HG03175 (cell line): ENCODE measurements at regions not wholly inside any gene's neighbourhood (a gene's known extent, or its start where the extent isn't known, plus 50 kb on each side); places are given as distances from the start of the nearest gene placed in this dataset.
"Not testable (repeated sequence)": the region's sequence is repeated elsewhere in the genome, so short reads cannot be mapped to it uniquely, and the experiment has no call there.

Experiments
- ATAC-seq: cut with Tn5 transposase; IDR thresholded peaks from one replicate; pipeline ENCODE4 v1.9.1; 2021; ENCODE audit warnings: mild to moderate bottlenecking, moderate library complexity; ENCODE audit not compliant: unreplicated experiment

DNA sequence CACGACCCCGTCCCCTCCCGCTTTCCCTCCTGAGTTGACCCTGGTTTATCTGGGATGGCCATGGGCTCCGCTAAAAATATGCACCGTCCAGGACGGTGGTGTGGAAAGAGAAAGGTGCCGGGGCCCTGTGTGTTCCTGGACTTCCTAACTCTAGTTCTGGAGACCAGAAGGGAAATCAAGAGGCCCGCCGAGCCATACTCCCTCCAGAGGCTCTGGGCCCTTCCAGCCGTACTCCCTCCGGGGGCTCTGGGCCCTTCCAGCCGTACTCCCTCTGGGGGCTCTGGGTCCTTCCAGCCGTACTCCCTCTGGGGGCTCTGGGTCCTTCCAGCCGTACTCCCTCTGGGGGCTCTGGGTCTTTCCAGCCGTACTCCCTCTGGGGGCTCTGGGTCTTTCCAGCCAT, 168.5 kb downstream of the LAT start:
- ATAC-seq = not testable (repeated sequence)

DNA sequence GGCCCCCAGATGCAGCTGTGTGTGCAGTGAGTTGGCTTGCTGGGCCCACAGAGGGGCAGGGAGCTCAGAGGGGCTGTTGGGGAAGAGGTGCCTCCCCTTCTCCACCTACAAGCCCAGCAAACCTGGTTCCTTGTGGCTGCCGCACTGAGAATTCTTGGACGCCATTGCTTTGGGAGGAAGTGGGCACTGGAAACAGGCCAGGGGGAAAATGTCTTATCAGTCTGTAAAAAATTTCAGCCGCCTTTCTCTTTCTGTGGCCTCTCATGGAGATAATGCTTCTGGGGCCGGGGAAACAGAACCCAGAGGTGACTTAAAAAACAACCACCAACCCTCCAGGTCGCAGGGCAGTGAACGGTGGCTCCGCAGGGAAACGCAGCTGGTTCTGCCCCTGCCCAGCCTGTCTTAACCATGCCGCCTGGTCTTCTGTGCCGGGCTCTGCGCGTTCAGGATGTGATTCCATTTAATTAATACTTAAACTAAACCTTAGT, 167.7 kb downstream of the LAT start:
- ATAC-seq = not testable (repeated sequence)

DNA sequence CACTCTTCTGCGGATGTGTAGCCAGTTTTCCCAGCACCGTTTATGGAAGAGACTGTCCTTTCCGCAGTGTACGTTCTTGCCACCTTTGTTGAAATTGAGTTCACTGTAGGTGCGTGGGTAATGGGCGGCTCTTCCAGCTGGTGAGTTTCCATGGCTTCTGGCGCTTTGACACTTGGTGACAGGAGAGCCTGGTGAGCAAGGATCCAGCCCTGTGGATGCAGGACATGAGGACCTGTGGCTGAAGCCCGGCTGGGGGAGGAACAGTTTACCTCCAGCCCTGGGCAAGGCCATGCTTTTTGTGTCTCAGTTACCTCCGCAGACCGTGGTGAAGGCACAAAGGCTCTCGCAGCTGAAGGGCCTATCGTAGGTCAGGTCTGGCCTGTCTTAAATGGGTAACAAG, 166.5 kb downstream of the LAT start:
- ATAC-seq = no peak

DNA sequence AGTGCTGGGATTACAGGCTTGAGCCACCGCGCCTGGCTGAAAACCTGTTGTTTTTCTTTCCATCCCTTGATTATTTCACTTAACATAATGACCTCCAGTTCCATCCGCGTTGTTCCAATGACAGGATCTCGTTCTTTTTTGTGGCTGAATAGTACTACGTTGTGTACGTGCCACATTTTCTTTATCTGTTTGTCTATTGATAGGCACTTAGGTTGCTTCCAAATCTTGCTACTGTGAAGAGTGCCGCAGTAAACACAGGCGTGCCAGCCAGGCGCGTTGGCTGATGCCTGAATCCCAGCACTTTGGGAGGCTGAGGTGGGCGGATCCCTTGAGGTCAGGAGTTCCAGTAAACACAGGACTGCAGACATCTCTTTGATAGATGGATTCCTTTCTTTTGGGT, 165.1 kb downstream of the LAT start:
- ATAC-seq = not testable (repeated sequence)

DNA sequence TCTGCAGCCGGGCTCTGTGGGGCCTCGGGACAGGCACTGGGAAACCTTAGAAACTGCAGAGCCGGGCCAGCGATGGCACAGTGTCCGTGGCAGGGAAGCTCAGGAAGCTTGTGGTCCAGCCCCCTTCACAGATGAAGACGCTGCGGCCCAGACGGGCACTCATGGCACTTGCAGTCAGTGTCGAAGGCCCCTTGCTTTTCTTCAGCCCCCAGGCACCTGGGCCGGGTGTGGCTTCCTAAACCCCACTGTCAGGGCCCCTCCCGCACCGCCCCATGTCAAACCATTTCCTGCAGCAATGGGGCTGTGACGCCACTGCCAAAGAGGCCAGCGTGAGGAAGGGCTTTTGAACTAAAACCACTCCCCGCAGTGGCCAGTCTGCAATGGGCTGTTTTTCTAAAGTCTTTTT, 164.0 kb downstream of the LAT start:
- ATAC-seq = no peak

DNA sequence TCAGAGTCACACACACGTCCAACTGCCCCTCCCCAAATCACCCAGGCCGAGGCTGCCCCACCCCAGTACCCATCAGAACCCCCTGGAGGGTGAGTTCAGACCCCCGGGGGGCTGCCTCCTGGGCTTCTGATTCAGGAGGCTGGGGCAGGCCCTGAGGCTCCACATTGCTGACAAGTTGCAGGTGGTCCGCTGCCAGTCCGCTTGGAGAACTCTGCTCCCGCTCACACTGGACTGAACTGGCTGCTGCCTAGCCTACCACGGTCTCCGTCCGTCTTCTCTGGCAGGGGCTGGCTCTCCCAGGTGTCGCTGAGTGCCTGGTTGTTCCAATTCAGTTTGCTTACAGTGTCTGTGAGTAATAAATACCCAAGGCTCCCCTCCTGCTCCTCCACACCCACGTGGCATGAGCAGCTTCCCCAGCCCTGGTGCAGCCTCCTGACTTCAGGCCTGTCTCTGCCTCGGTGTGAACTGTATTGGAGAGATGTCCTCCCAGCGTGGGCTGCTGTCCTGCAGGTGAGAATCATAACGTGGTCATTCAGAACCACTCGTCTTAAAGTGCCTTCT, 163.4 kb downstream of the LAT start:
- ATAC-seq = no peak

DNA sequence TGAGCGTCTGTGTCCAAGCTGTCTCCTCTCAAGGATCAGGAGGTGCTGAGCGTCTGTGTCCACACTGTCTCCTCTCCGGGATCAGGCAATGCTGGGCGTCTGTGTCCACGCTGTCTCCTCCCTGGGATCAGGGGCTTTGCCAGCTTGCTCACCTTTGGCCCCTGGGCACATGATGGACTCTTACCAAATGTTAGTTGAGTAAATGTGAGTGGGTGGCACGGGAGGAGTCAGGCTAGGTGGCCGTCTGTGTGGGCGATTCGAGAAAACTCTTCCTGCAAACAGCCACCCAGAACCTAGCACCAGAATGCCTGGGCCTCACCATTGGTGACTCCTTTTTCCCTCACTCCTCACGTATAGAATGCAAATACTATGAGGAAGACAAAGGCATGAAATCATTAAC, 162.9 kb downstream of the LAT start:
- ATAC-seq = not testable (repeated sequence)

DNA sequence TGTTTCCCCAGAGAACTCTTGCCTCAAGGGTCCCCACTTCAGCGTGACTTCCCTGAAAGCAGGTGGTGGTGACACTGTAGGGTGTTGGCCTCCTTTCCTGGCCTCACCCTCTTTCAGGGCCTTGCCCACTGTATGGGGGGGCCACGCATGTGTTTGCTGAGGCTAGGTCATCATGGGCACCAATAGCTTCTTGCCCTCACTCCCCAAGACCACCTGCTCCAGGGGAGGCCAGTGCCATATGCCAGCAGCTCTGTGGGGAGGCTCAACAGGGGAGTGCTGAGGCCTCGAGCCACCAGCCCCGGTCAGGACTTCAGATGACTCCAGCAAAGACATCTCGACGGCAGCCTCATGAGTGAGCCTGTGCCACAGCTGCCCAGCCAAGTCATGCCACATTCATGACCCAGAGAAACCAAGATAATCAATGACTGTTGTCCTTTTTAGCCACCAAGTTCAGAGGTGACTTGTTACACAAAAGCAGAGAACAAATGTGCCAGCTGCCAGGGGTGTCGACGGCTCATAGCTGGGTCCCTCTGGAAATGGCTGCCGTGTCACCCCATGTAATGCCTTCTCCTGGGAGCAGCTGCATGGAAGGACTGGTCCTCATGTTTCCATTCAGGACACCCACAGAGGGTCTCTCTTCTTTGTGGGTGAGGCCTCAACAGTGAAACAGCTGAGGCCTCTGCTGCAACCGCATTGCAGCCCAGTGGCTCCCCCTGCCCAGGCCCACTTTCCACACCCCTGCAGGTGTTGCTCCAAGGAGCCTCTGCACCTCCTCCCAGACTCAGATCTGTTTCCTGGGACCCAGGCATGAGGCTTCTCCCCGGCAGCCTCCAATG, 162.2 kb downstream of the LAT start:
- ATAC-seq = not testable (repeated sequence)

DNA sequence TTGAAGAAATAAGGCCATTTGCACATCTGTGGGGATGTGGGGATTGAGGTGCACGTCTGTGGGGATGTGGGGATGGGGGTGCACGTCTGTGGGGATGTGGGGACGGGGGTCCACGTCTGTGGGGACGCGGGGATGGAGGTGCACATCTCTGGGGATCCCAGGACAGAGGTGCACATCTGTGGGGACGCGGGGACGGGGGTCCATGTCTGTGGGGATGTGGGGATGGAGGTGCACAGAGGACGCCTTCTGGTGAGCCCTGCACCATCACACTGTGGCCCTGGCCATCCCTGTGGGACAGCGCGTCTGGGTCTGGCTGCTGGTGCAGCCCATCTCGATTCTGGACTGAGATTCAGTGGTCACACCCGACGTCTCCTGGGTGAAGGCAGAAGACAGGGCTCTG, 161.4 kb downstream of the LAT start:
- ATAC-seq = no peak

DNA sequence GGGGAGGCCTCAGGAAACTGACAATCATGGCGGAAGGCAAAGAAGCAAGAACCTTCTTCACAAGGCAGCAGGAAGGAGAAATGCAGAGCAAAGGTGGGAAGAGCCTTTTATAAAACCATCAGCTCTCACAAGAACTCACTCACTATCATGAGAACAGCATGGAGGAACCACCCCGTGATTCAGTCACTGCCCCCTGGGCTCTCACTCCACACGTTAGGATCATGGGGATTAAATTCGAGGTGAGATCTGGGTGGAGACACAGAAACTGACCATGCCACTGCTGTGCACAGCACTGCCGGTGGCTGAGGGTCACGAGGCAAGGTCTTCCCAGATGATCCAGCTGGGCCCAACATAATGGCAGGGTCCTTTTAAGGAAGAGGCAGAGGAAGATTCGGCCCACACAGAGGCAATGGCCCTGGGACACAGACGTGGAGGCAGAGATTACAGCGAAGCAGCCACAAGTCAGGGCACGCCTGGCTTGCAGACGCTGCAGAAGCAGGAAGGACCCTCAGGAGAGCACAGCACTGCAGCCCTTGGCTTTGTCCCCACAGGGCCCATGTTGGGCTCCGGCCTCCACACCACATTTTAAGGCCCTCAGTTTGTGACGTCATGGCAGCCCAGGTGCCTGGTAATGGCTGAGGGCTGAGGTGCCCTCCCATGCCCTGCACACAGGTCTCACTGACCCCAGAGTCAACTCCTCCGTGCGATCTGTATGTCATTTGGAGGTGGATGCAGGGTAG, 160.8 kb downstream of the LAT start:
- ATAC-seq = not testable (repeated sequence)

DNA sequence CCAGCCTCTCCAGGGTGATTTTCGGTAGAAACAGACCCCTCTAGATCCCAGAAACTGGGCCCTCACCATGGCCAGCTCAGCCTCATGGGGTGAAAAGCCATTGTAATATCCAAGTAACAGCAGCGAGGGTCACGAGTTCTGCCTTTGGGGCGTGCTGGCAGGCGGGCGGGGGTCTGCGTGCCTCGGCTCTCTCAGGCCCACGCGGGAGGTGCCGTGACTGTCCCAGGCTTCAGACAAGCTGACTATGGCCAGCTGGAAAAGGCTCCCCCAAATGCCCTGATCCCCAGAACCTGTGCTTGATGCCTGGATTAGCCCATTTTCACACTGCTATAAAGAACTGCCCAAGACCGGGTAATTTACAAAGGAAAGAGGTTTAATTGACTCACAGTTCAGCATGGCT, 160.2 kb downstream of the LAT start:
- not testable (repeated sequence) for ATAC-seq

DNA sequence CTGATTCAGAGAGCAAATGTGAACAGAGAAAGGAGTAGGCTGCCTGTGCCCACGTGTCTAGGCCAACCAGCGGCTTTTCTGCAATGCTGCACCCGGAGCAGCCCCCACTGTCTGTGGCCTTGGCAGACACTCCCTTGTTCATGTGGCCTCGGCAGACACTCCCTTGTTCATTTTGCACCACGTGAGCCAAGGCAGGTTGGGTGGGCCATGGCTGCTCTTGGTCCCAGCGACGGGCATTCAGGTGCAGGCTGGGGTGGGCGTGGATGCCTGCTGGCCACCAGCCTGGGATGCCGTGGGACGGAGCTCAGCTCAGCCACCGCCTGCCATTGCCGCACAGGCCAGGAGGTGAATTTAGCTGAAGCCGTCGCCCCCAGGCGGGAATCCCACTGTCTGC, 159.8 kb downstream of the LAT start:
- not testable (repeated sequence) for ATAC-seq

DNA sequence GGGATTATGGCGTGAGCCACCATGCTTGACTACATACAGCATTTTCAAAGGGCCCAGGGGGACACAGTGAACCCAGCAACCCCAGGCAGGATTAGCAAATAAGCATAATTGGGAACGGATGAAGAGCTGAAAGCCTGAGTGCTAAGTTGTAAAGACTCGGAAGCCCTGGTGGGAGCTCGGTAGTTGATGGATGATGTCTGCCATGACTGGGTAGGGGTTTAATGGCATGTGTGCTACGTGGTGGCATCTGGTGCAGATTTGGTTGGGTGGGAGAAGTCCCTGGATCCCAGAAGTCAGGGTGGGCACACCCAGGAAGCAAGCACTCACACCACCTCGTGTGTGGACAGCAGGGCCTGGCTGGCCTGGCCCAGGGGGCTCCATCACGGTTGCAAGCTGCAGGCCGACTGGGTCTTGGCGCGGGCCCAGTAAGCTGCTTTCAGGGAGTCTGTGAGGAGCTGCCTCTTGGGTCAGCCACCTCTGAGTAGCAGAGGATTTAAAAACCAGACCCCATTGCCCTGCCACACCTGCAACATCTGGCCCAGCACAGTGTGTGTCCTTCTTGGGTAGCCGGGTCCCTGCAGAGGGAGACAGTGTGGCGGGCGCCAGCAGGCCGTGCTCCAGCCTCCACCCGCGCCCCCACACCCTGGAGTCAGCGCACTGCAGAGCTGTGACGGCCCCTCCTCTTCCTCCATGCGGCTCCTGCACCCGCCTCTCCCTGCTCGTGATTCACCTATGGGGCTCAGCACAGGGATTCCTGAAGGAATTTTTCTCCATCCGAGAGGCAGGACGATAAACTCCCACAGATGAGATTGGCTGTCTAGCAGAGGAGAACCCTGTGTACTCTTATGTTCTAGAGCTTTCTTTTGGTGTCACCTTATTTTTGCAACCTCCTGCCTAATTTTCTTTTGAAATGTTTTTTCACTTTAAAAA, 159.2 kb downstream of the LAT start:
- not testable (repeated sequence) for ATAC-seq

DNA sequence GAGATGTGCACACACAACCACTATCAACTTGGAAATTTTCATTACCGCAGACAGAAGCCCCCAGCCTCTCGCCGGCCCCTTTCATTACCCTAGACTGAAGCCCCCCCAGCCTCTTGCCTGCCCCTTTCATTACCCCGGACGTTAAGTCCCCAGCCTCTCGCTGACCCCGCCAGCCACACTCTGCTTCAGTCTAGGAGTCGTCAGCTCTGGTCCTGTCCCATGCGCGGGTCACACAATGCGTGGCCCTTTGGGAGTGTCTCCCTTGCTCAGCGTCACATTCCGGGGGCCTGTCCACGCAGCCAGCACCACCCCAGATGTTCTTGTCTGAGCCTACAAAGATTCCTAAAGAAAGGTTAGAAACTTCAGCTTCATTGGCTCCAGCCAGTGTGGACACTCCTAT, 157.7 kb downstream of the LAT start:
- ATAC-seq = not testable (repeated sequence)

DNA sequence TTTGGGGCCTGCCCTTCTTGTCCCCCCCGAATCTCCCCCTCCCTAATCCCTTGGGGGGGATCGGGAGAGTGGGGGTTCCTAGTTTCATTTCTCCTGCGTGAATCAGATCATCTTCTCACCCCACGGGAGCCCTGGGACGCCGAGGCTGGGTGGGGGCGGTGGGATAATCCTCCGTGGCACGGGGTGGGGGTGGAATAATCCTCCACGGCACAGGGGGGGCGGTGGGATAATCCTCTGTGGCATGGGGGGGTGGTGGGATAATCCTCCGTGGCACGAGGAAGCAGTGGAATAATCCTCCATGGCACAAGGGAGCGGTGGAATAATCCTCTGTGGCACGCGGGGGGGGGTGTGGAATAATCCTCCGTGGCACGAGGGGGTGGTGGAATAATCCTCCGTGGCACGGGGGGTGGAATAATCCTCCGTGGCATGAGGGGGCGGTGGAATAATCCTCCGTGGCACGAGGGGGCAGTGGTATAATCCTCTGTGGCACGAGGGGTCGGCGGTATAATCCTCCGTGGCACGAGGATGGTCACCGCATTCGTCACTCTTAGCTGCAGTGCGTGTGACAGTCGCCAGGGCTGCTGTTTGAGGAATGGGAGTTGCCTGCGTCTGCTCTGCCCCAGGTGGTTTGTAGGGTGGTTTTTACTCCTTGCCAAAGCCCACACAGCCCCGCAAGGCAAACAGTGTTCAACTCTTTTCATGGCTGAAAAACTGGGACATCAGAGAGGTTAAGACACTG, 156.9 kb downstream of the LAT start:
- ATAC-seq = no peak

DNA sequence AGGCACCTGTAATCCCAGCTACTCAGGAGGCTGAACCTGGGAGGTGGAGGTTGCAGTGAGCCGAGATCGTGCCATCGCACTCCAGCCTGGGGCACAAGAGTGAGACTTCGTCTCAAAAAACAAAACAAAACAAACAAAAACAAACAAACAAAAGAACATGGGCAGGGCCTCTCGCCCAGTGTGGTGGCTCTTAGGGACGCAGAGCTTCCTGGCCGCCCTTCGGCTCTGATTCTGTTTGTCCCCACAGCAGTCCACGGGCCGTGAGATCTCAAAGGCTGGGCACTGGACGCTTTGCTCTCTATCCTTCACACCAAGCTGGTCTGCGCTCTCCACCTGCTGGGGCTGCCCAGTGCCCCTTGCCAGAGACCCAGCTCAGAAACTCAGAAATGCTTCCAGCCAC, 156.3 kb downstream of the LAT start:
- ATAC-seq = not testable (repeated sequence)

DNA sequence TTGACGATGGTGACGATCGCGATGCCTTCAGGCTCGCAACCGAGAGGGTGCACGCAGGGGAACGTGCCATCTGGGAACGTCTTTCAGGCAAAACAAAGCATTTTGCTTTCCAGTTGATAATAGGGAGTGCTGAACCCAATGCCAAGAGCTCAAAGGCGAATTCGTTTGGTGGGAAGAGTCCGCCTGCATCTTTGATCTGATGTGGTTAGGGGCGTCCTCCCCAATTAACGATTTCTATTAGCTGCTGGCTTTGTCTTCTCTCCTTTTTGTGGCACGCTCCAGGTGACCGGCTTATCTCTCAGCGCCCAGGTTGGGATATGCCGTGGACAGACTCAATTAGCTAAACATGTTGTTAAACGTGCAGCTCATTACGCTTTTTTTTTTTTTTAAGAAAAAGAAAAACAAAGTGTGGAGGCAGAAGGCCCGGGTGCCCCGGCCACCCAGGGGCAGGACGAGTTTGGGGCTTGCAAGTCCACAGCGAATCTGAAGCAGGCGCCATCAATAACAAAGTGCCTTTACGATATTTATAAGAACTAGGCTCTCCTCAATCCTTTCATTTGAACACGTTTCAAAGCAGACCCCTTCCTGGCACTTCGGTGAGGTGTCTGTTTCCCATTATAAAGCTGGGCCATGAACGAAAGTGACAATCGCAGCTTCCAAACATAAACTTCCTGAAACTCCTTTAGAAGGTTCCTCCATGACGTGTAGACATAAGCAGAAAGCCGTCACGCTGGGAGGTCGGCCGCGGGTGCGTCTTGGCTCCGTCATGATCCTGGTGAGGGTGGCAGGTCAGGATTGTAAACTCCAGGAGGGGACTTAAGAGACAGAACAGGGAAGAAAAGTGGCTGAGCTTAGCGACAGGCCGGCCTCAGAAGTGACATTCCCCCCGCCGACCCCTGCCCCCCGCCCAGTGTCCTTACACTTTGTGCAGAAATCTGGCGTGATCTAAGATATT, 155.3 kb downstream of the LAT start:
- ATAC-seq = not testable (repeated sequence)

DNA sequence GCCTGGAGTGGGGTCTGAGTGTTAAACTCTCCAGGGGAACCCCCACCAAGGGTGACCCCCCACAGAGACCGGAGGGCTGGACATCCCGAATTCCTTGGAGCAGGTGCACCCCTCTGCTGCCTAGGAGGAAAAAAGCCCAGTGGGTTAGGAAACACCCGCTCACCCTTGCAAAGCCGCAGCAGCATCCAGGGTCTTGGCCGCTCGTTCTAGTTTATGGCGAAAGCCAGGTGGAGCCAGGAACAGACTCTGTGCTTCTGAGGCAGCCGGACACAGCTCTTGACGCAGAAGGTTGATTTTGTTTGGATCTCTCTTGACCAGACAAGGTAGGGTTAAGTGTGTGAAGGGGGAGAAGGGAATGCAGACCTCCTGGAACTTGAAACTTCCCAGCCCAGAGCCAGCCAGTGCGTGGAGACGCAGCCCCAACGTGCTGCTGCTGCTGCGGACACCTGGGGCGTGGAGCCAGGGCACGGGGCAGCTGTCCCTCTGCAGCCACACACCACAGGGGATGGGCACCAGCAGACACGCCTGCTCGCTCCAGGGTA, 154.5 kb downstream of the LAT start:
- no peak for ATAC-seq

DNA sequence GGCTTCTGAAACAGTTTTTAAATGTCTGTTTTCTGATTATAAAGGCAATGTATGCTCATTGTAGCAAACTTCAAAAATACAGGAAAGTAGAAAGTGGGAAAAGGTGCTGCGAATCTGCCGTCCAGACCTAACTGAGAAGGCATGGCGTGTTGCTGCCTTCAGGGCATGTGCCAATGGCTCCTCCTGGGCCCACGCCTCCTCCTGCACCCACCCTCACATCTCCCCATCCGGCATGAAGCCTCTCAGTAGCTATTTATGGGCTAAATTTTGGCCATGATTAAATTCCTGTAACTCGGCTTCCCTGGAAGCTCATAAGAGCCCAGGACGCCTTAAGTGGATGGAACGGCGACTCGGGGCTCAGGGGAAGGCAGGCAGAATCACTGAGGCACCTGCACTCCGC, 153.8 kb downstream of the LAT start:
- ATAC-seq = not testable (repeated sequence)
